ENCODE measurements at regions not wholly inside any gene's neighbourhood (a gene's known extent, or its start where the extent isn't known, plus 50 kb on each side); places are given as distances from the start of the nearest gene placed in this dataset.
"Not testable (repeated sequence)": the region's sequence is repeated elsewhere in the genome, so short reads cannot be mapped to it uniquely, and the experiment has no call there.

DNA sequence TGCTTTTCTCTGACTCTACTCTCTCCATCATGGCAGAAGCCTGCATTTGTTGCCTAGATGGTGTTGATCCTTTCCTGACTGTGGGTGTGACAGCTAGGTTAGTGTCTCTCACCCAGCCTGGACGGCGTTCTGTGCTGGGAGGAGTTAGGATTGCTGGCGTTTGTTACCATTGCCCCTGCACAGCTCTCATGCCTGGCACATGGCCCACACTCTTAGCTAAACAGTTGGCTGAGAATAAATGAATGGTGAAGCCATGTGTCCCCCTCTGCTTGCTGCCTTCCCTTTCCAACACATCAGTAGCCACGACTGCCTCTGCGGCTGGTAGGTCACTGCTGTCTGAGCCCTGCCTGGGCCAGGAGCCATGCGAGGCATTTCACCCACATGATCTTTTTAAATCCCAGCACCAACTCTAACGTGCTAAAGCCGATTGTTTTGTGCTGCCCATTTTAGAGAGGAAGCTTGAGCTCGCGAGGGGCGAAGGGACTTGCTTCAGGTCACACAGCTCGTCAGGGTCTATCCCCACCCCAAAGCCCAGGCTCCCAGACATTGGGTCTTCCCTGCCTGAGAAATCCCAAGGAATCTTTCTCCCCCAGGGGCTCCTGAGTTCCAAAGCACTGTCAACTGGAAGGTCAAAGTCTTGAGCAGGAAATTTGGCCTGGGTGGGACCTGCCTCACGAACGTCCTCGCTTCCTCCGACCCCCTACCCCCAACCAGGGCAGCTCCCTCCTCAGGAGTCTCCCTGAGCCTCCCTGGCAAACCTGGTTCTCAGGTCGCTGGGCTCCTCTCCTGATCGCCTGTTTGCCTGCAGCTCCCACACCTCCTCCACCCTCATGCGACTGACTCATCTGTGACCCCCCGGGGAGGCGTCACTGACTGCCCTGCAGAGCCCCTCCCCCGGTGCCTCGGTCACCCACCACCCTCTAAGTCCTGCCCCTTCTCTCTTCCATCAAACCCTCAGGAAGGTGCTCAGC lies 271.7 kb upstream of the C1orf174 start:
- no peak for DNase-seq (ENCODE audit: low read depth in 2 of 2)

DNA sequence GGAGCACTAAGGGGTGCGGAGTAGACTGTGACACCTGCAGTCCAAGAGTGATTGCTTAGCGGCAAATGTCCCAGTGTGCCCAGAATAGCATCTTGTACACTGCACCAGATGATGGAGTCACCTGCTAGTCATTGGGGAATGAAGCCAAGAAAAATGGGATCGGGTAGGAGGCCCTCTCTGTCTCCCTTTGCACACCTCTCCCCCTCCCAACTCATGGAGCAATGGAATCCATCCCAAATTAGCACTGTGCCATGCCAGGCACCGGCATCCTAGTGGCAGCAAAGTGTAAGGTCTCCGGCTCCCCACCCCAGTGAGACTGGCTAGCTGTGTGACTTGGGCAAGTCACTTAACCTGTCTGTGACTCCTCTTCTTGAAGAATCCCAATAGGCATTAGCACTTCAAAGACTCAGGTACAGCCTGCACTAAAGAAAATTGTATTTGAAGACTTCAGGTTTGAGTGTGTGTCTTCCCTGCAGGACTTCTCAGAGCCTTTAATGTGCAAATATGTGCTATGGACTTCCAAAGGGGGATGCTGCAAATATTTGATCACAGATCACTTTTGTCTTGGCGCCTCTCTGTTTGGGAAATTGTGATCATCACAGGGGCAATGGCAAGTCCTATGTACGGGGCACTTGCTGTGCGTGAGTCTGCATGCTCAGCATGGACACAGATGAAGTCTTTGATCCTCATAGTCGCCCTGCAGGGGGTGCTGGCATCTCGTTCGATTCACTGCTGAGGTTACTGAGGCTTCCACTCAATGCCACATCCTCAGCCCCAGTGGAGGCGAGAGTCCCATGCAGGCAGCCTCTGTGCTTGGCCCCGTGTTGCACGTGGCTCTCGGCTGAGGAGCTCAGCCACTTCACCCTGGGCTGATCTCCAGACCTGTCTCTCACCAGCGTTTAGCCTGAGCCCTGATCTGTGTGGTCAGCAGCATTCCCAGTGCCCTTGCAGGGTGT lies 272.9 kb upstream of the C1orf174 start:
- DNase-seq (ENCODE audit: low read depth in 2 of 2) = no peak

DNA sequence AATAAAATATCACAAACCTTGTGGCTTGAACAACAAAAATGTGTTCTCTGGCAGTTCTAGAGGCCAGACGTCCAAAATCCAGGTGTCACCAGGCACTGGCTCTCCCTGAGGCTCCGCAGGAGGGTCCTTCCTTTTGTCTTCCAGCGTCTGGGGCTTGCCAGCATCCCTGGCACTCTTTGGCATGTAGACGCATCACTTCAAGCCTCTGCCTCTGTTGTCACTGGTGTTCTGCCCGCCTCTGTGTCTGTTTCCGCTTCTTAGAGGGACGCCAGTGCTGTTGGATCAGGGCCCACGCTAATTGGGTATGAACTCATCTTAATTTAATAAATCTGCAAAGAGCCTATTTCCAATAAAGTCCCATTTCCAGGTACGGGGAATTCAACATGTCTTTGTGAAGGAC lies 273.7 kb upstream of the C1orf174 start:
- DNase-seq (ENCODE audit: low read depth in 2 of 2) = no peak

DNA sequence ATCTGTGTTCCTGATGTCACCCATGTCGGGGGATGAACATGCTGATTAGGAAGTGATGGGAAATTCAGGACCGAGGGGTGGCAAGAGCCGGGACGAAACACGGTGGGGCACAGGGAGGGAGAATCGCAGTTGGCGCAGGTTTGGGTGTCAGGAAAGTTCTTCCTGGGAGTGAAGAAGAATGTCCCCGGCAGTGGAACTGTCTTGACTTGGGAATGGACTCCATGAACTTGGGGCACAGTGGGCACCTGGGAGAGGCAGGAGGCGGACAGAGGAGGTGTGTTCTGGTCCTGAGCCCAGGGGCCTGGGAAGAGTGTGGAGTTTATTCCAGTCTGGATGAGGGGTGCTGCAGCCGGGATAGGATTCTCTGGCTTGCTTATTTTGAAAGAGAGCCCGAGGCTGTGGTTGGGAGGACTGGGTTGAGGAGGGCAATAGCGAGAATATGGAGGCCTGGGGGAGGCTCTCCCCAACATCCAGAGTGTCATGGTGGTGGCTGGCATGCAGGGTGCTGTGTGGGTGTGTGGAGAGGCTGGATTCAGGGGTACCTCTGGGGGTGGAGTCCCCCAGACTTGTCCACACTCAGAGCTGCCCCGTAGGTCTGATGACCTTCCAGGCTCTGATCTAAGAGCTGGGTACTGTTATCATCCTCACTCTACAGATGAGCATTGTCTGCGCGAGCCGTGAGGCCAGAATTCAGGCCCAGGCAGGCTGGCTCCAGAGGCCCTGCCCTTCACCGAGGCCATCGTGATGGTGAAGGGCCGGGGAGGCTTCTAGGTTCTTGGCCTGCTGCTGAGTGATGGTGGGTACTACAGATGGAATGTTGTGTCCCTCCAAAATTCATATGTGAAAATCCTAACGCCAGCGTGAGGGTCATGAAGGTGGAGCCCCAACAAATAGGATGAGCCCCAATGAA lies 274.5 kb upstream of the C1orf174 start:
- no peak for DNase-seq (ENCODE audit: low read depth in 2 of 2)

DNA sequence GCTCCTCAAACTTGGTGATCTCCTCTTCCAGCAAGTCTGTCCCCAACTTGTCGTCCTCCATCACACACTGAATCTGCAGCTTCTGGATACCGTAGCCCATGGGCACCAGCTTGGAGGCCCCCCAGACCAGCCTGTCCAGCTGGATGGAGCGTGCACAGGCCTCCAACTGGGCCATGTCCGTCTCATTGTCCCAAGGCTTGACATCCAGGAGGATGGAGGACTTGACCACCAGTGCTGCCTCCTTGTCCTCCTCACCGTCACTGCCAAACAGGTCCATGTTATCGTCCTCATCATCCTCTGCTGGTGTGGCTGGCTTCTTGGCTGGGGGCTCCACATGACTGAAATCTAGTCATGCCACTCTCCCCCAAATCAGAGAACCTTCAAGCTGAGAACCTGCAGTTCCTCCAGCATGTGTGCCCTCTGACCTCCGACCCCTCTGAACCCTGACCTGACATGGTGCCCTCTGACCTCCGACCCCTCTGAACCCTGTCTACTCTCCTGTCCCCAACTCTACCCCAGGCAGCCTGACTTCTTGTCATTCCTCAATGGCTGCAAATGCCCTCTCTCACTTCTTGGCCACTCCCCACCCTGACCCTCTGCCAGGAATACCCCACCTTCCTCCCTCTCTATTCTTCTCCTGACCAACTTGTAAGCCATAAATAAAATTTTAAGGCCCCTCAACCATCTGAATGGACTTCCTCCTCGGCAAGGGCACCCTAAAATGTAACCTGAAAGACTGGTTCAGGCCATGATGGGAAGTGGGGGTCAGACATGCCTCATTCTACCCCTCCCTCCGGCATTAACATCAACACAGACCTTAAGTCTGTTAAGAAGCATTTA lies 275.7 kb upstream of the C1orf174 start:
- no peak for DNase-seq (ENCODE audit: low read depth in 2 of 2)

DNA sequence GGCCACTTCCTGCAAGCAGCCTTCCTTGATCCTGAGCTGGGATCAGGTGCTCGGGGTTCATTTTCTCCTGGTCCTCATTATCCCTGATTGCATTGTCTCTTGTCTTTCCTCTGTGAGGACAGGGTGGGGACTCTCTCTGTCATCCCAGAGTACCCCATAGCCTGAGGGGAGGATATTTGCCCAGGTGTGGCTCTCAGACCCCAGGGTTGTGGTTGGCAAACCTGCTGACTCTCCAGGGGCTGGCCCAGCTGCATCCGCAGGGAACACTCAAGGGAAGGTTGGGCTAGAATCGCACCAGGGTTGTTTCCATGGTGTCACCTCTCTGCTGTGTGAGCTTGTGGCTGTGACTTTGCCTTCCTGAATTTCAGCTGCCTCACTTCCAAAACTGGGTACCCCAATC lies 276.8 kb upstream of the C1orf174 start:
- no peak for DNase-seq (ENCODE audit: low read depth in 2 of 2)

DNA sequence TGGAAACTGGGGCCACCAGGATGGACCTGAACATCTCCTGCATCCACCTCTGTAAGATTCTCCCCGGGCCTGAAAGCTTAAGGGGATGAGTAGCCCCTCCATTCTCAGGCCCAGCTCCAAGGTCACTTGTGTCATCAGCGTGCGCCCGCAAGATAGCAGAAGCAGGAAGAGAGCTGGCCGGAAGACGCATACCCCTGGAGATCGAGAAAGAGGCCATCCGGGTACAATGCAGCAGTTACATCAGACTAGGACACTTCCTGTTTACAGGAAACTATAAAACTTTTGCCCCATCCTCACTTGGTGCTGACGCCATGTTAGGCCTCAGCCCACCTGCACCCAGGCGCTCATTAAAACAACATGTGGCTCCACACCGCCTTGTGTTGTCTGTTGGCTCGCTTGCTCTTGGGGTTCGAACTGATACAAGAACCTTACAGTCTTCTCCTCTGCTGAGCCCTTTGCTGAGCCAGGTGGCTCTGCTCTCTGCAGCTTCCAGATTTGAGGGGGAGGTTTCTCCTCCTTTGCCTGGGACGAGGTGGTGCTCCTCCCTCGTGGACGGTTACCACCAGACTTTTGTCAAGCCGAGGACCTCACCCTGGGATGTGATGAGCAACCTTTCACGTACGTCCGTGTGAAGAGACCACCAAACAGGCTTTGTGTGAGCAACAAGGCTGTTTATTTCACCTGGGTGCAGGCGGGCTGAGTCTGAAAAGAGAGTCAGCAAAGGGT lies 277.5 kb upstream of the C1orf174 start:
- no peak for DNase-seq (ENCODE audit: low read depth in 2 of 2)

DNA sequence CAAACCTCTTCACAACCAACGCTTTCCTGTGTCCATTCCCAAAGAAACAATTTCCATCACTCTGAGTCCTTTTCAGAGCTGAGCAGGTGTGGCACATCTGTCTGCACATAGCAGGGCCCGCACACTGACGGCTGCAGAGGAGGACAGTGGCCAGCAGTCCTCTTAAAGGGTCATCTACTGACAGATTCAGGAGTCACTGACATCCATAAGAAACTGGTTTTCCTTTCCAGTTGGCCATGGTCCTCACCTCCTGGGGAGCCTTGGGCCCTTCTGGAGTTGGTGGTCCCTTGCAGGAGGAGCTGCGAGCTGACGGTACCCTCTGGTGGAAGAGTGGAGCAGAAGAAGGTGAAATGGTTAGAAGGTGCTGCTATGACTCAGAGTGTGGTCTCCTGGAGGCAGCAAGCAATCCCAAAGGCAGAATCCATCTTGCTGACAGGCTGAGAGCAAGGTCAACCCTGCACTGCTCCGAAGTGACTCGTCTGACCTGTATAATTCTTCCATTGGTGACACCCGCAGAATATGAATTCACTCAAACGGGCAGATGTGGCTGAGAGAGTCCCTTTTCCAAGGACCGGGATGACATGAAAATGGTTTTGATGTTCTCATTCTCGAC lies 278.5 kb upstream of the C1orf174 start:
- no peak for DNase-seq (ENCODE audit: low read depth in 2 of 2)

DNA sequence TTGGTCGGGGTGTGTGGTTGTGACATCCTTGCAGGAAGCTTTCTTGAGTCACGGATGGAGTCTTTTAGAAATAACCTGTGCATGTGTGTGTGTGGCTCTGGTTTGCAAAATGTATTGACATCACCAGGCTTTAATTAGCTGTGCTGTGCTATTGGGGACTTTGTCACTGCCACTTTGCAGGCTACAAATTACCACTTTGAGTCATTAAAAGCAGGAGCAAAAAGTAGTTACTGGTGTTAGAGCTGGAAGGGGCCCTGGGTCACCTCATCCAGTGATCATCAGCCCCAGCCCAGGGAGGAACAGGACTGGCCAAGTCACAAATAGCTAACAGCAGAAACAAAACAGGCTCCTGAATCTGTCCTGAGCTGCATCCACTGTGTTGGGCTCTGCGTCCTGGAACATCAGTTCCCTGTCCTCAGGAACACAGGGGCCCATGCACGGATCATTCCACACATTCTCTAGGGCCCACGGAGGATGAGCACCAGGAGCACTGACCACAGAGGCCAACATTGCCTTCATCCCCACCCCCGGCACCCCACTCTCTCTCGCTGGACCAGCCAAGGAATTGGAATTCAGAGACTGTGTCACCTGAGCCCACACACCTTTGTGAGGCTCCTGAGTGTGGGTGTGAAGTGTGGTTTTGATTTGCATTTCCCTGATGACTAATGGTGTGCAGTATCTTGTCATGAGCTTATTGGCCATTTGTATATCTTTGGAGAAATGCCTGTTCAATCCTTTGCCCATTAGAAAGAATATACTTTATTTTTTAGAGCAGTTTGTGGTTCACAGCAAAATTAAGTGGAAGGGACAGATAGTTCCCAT lies 280.1 kb upstream of the C1orf174 start:
- DNase-seq (ENCODE audit: low read depth in 2 of 2) = no peak

DNA sequence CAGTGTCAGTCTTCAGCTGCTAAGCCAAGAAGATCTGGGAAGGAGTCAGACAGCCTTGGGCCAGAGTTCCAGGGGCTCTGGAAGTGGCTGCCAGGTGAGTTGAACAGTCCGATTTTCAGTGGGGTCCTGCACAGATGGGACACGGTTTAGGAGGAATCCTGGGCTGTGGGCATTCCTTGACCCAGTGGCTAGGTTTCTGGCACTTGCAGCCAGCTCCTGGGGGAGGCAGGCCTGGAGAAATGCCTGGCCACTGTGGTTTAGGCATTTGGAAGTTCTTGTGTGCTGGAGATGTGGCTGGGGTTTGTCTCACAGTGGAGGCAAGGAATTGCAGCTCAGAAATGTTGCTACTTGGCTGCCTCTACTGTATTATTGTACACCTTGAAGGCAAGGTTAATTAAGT lies 286.4 kb upstream of the C1orf174 start:
- not testable (repeated sequence) for DNase-seq (ENCODE audit: low read depth in 2 of 2)

DNA sequence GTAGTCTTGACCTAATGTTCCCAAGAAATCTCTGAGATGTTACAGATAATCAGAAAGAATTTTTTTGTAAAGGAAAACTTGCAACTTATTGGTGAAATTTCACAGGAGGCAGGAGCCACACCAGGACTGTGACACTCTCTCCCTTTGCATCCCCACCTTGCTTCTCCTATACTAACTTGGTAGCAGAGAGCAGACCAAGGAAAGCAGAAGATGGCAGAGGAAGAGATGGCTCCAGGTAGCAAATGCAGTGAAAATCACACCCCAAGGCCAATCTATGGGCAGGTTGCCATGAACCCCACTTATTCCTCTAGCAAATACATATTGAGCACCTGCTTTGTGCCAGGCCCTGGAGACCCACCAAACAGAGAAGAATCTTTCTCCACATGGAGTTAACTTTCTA lies 303.4 kb upstream of the C1orf174 start:
- no peak for DNase-seq (ENCODE audit: low read depth in 2 of 2)

DNA sequence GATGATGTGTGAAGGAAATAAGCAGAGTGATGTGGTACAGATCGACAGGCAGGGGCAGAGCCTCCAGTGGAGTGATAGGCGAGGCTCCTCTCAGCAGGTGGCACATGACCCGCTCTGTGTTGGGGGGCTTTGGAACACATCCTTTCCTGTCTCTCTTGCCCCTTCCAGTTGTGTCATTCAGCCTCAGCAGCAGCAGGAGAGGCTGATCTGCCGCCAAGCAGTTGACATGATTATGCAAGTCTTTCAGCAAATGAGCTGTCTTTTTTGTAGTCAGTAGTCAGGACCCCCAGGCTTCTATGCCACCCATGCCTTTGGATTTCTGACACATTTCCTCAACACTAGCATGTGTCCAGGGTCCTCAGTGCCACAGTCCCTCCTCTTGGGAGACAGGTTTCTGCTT lies 307.1 kb upstream of the C1orf174 start:
- no peak for DNase-seq (ENCODE audit: low read depth in 2 of 2)

DNA sequence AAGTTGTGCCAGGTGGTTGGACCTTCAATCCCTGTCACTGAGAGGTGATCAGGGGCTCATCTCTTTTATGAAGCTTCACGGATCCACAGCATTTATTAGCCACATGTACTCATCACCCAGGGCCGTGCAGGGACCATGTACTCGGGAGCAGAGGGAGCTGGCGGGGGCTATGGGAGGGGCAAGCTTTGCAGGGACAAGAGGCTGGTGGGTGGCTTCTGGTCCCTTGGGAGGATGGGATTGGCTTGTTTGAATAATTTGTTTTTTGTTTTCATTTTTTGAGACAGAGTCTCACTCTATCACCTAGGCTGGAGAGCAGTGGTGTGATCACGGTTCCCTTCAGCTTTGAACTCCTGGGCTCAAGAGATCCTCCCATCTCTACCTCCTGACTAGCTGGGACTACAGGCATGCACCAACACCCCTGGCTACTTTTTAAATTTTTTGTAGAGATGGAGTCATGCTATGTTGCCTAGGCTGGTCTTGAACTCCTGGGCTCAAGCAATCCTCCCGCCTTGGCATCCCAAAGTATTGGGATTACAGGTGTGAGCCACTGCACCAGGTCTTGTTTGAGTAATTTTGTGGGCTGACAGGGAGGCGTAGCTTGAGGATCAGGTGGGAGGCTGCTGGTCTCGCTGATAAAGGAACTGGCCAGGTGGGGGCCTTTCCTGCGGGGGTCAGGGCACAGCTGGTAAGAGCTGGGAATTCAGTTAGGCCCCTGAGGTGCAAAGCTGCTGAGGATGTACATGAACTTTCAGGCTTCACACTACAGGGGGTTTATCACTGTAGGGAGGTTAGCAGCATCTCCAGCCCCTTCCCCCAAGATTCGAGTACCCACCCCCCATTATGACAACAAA lies 308.0 kb upstream of the C1orf174 start:
- no peak for DNase-seq (ENCODE audit: low read depth in 2 of 2)

DNA sequence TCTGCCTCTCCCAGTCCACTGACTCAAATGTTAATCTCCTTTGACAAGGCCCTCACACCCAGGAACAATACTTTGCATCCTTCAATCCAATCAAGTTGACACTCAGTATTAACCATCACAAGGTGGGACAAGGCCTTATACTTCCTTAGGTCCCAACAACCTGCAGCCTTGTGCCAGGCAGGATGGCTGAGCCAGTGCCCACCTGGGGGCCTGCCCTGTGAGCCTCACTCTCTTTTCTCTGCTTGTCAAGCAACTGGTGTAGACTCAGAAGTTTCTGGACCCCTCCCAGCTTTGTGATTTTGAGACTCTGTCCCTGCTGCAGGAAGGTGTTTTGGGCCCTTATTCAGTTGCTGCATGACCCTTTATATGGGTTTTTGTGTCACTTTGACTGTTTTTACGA lies 310.0 kb upstream of the C1orf174 start:
- DNase-seq (ENCODE audit: low read depth in 2 of 2) = no peak

DNA sequence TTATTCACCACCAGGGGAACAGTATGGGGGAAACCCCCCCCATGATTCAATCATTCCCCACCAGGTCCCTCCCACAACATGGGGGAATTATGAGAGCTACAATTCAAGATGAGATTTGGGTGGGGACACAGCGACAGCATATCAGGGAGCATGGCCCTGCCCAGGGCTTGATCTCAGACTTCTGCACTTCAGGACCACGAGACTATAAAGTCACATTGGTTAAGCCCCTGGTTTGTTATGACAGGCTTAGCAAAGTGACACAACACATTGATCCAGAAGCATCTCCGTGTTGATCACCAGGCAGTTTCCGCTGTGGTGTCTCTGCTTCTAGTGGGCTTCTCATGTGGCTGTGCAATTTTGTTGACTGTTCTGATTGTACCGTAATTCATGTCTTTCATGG lies 312.7 kb upstream of the C1orf174 start:
- no peak for DNase-seq (ENCODE audit: low read depth in 2 of 2)

DNA sequence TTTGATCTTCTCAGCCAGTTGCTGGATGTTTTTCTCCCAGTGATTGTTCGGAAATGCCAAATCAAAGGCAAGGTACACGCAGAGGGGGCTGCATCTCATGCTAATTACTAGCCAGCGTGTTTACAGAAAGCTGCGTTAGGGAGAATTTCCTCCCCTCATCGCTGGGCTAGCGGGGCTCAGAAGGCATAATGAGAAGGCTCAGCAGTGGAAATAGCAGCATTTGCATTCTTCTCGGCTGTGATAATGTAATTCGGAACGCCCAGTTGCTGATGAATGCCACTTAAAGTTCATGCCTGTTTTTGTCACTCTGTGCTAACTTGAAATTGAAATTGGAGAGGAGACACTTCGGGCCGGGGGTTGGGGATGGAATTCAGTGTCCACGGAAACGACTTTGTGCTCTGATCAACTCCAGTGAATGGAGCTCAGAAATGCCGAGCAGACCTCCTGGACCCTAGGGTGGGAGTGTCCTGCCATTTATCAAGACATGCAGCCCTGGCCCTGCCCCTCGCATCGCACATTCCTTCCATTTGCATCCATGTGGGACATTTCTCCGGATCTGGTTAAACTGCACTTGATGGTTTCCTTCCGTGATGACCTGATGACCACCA lies 313.4 kb upstream of the C1orf174 start:
- no peak for DNase-seq (ENCODE audit: low read depth in 2 of 2)

DNA sequence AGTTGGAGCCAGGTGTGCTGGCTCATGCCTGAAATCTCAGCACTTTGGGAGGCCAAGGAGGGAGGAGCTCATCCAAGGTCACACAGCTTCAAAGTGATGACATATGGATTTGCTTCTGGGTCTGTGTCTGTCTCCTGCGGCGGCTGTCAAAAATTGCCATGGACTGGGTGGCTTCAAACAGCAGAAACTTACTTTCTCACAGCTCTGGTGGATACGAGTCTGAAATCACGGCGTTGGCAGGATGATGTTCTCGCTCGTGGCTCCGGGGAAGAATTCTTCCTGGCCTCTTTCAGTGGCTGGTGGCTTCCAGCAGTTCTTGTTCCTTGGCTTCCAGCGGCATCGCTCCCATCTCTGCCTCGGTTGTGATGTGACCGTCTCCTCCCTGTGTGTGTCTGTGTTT lies 314.8 kb upstream of the C1orf174 start:
- no peak for DNase-seq (ENCODE audit: low read depth in 2 of 2)

Measured in lung microvascular endothelial cell (primary cell).